Esophagus muscularis mucosa (tissue), 4 donors: ENCODE measurements at regions not wholly inside any gene's neighbourhood (a gene's known extent, or its start where the extent isn't known, plus 50 kb on each side); places are given as distances from the start of the nearest gene placed in this dataset.

Source experiments
- CTCF ChIP-seq, 3 experiments: fragments of 200-600 bp in 2 of 3; fragments of 450-650 bp in 1 of 3; sonication (generic) in 2 of 3; IDR thresholded peaks; one replicate each; pipeline ENCODE4 v1.5.1; 2017 to 2019; ENCODE audit warnings: antibody characterized with exemption in 3 of 3, mild to moderate bottlenecking in 2 of 3, moderate library complexity in 1 of 3
- EP300 ChIP-seq: sonication (generic); formaldehyde crosslinking; IDR thresholded peaks from one replicate; pipeline ENCODE4 v1.6.1; 2017; ENCODE audit warnings: antibody characterized with exemption
- POLR2A ChIP-seq: fragments of 450-650 bp; IDR thresholded peaks from one replicate; pipeline ENCODE4 v1.6.1; 2017; ENCODE audit warnings: antibody characterized with exemption, moderate library complexity, mild to moderate bottlenecking, low read depth
- POLR2AphosphoS5 ChIP-seq, 2 donors: sonication (generic); formaldehyde crosslinking; IDR thresholded peaks; one replicate each; pipeline ENCODE4 v1.6.1; 2017; ENCODE audit warnings: antibody characterized with exemption in 2 of 2

- TF ChIP-seq CTCF (IDR thresholded peaks at IDR 0.05): no peak
- TF ChIP-seq EP300: no peak
- no peak for TF ChIP-seq POLR2AphosphoS5 (IDR thresholded peaks at IDR 0.05)
- no peak for TF ChIP-seq POLR2A
These were observed 132.8 kb downstream of the POLR1F start for GRCh38 chr7:19575909-19576557.
